GM19463 (cell line): ENCODE measurements at regions not wholly inside any gene's neighbourhood (a gene's known extent, or its start where the extent isn't known, plus 50 kb on each side); places are given as distances from the start of the nearest gene placed in this dataset.

ENCODE experiments used
- ATAC-seq: cut with Tn5 transposase; IDR thresholded peaks from one replicate; pipeline ENCODE4 v1.9.1; 2021; ENCODE audit warnings: mild to moderate bottlenecking, moderate library complexity; ENCODE audit not compliant: unreplicated experiment

DNA sequence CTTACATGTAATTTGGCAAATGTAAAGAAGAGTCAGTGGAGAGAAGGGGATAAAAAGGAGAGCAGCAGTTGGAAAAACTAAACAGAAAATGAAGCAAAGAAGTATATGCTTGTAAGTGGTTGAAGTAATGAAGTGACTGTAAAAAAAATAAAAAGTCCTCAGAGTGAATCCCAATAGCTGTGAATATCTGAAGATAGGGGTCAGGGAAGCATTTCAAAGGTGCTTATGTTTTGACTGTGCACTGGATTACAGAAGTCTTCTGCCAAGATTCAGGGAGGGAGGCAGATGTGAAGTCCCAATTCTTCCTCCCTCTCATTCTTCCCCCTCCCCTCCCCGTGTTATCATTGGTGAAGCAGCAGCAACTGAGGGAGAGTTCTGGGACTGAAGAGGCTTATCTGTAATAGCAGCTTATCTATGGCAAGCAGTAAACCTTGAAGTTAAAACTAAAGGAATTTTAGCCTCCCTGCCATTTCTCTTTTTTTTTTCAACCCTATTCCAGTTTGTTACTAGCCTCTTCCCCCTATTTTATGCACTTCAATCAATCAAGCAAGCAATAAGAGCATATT is 597.9 kb downstream of the IGSF11 start:
- no peak for ATAC-seq

DNA sequence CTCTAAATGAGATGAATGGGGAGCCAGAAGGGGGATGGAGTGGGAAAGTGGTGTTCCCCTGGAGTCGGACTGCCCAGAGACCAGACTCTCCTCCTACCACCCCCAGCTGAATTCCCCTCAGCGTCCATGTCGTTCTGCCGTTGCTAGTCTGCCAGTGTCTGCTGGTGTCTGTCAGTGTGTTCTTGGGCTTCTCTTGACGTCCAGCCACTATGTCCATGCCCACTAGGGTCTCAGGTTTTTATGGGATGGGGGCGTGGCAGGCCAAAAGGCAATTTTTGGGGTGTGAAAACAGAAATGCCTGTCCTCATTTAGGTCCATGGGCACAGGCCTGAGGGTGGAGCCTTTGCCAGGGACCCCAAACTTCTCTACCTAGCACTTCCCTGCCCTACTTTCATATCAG is 589.6 kb downstream of the IGSF11 start:
- ATAC-seq = no peak

DNA sequence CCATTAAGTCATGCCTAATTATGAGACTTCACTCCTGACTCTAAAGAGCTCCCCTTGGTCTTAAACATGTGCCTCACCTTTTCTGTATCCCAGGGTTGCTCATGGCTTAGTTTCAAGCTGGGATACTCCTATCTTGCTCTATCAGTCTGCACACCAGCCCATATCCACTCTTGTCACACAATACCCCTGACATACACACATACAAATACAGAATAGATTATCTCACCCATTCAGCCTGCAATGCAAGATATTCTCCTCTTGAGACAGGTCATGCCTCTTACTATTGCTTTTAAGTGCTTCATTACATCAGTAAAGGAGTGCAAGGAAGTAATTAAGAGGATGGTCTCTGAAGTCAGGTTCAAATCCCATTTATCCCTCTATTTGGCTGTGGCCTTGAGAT is 587.3 kb downstream of the IGSF11 start:
- no peak for ATAC-seq

DNA sequence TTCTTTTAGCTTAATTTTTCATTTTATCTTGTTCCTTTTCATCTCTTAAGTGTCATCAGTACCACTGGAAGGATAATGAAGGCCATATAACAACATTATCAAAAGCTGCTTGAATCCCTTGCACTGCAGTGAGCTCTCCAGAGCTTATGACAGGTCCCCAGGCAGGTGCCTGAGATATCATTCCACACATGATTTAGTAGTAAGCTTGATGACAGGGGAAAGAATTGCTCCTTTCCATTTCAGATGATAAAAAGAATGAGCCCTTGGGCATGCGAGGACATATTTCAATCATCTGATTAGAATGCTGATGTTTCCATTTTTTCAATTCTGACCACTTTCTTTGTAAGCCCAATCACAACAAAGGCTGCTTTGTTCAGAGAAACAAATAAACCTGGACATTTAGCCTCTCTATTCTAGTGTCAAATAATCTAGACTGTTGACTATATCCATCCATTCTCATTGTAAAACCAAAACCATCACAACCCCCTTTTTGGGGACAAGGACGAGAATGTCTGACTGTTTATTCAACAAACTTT is 567.8 kb downstream of the IGSF11 start:
- ATAC-seq = no peak

GRCh38 chr3:118468801-118469200 is 565.8 kb downstream of the IGSF11 start:
- no peak for ATAC-seq

GRCh38 chr3:118472586-118472985 is 562.1 kb downstream of the IGSF11 start:
- ATAC-seq = no peak

- no peak for ATAC-seq
Observed at GRCh38 chr3:118473343-118473742, 561.3 kb downstream of the IGSF11 start.

DNA sequence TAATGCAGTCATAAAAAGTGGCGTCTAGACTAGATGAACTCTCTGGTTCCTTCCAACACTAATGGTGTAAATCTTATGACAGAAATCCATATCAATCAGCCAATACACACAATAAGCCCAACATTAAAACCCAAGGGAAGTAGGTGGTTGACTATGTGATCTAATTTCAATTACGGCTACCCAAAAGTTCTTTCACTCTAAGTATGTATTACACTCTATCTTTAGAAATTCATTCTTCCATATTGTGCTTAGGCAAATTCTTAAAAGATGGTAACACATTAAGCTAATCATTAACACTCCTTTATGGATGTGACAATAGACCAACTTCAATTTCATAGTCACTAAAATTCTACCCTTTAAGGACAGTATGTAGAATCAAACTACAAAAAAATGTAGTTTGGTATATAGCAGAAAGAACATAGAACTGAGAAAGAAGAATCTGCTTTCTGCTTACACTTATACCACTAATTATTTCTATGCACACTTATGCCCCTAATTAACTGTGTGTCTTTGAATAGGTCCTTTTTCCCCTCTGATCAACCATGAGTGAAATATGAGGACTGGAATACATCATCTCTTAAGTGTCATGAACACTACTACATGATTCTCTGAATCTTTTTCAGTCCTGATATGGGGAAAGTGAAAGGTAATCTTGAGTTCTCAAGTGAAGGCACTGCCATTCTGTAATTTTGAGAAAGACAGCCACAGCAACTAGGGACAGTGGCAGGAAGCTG is 557.6 kb downstream of the IGSF11 start:
- ATAC-seq = peak; percentile 43

- ATAC-seq = no peak
Observed at GRCh38 chr3:118477768-118478167, 556.9 kb downstream of the IGSF11 start.

DNA sequence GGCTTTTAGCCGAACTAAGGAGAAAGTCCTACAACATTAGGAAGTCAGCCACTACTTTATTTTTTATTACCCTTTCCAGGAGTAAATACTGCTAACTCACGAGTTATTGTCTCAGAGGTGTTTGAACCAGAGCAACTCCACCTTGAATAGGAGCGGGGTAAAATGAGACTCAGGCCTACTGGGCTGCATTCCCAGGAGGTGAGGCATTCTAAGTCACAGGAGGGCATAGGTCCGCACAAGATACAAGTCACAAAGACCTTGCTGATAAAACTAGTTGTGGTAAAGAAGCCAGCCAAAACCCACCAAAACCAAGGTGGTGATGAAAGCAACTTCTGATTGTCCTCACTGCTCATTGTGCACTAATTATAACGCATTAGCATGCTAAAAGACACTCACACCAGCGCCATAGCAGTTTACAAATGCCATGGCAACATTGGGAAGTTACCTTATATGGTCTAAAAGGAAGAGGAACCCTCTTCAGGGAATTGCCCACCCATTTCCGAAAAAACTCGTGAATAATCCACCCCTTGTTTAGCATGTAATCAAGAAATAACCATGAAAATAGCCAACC is 555.9 kb downstream of the IGSF11 start:
- no peak for ATAC-seq

DNA sequence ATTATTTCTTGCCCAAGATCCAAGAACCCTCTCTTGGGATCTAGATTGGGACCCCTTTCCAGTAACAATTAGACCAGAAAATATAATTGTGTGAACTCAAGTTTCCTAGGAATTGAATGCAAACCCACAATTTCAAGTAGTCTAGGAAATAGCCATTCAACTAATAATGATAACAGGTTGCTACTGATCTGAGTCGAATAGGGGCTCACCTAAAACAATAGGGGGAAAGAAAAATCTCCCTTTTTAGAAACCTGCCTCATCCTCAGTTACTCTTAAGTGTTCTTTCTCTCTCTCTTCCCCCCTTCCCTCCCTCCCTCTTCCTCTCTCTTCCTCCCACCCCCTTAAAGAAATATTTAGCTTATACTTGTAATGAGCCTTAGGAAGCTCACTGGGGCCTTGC is 555.3 kb downstream of the IGSF11 start:
- ATAC-seq = no peak

DNA sequence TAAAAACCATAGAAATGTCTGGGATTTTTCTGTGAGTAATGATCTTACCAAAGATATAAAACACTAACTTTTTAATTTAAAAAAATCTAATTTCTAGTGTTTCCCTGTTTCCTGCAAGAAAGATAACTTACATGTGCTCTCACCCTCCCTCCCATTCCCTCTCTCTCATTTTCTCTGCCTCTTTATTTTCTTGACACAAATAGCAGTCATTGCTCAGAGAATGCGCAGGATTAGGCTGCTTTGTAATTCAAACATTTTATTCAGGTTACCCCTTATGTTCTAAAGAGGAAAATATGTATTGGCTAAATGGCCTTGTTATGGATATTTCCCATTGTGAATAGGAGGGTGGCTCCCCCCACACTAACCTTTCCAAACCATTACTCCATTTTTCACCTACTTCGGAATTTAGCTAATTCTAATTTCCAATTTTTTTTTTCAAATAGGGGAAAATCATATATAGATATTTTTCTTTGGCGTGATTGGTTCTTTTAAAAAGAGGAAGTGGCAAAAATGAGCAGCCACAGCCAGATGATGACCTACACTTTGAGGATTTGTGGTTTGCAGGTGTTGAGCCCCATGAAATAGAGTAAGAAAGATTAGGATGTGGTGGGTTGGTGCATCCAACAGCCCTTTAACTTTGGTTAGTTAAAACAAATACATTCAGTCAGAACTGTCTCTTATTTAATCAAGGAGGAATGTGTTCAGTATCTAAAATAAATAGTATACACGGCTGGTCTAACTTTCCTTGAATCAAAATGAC is 554.4 kb downstream of the IGSF11 start:
- no peak for ATAC-seq

- no peak for ATAC-seq
Observed at GRCh38 chr3:118485693-118486092, 549.0 kb downstream of the IGSF11 start.

GRCh38 chr3:118487734-118488133 is 546.9 kb downstream of the IGSF11 start:
- no peak for ATAC-seq

DNA sequence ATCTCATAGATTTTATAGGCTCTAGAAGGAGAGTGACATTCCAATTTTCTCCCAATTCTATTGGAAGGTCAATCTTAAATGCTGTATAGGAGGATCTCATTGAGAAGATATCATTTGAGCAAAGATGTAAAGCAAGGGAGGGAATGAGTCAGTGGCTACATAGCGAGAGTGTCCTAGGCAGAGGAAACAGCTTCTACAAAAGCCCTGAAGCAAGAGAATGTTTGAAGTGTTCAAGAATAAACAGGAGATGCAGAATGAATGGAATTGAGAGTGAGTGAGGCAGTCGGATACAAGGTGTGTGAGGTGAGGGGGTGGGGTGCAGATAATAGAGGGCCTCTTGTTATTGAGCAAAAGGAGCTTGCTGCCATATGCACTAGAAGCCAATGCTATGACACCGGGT is 545.9 kb downstream of the IGSF11 start:
- ATAC-seq = no peak

GRCh38 chr3:118495206-118495605 is 539.4 kb downstream of the IGSF11 start:
- ATAC-seq = no peak

DNA sequence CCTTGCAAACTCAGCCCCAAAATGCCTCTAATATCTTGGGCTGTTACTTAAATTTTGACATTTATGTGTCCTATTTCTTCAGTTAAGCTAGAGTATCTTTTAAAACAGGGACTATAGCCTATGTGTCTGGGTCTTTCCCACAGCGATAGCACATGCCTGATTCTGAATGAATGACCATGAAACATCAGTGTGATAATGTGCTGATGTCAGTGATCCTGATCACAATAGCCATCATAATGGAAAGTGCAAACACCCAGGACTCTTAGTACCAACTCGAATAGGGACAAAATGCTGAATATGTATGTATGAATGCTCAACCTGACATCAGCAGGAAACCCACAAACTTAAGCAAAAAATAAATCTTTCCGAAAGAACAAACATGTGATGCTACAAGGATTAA is 537.4 kb downstream of the IGSF11 start:
- ATAC-seq = no peak

DNA sequence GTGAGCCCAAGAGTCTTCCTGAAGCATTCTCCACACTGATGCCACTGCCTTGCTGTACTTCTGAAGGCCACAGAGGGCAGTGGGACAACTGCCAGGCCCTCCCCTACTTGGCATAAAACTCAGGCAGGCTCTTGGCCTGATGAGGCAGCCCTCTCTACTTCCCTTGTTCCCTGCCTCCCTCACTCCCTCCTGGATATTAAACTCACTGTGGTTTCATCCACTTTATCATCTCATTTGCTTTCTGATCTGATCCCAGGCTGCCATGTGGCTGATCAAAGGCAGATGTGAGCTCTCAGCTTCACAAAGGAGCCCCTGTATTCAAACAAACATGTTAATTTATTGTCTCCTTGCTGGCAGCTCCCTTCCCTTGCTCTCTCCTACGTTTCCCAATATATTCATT is 533.5 kb downstream of the IGSF11 start:
- no peak for ATAC-seq

- ATAC-seq = no peak
Observed at GRCh38 chr3:118504906-118505305, 529.7 kb downstream of the IGSF11 start.

DNA sequence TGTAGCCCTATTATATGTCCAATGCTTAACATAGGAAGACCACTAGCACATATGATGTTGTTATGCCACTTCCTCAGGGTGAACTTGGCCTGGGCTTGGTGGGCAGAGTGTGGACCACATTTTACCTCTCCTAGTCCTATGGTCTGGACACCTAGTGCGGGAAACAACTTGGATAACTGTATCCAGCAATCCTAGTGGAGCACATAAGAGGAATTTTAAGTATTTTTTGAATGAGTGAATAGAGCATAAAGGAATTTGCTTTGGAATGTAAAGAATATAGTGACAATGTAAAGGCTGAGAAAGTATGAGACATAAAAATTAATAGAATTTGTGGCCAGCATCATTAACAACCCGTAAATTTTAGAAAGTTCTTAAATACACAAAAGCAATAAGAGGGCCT is 528.9 kb downstream of the IGSF11 start:
- ATAC-seq = no peak

GRCh38 chr3:118511402-118511801 is 523.2 kb downstream of the IGSF11 start:
- ATAC-seq = no peak

GRCh38 chr3:118512301-118512700 is 522.3 kb downstream of the IGSF11 start:
- ATAC-seq = no peak
